ENCODE measurements at regions not wholly inside any gene's neighbourhood (a gene's known extent, or its start where the extent isn't known, plus 50 kb on each side); places are given as distances from the start of the nearest gene placed in this dataset.

DNA sequence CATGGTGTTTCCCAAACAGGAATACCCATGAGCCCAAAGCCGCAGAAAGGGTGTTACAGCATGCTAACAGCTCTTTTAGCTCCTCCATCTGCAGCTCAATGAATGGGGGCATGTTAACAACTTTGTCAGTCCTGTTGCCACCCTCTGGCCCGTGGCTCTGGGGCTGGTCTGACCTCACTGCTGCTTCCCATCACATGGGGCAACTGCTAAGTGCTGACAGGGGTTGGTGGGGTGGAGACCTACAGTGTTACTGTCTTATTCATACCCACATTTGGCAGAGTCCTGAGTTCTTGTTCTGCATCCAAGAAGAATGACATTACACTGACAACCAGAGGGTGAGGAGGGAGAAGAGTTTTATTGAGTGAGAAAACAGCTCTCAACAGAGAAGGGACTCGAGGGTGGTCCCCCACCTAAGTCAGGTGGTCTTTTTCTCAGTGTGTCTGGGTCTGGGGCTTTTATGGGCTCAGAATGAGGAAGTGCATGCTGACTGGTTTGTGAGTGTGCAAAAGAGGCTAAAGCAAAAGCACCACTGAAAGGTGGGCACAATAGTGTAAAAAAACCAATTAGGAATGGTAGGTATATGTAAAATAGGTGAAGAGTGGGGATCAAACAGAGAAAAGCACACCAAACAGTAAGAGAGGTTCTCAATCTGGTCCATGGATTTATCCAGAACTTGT, 1952.0 kb upstream of the PCDH20 start:
- Histone ChIP-seq H3K4me1 (ENCODE audit: insufficient read depth, low read length) (no peaks in the 10 kb centered on the region), H3K27ac (ENCODE audit: low read depth in 1 of 2, low read length in 2 of 2) (no peak overlapping the region), H3K27me3 (ENCODE audit: control insufficient read depth in 1 of 2, insufficient read depth in 2 of 2, low read length in 2 of 2) (no peaks in the 10 kb centered on the region), H3K9me3 (ENCODE audit: control insufficient read depth in 1 of 2, insufficient read depth in 1 of 2, low read length in 2 of 2) (peaks cover 0 to 8% of the 10 kb centered on the region in 2 experiments), H3K36me3 (ENCODE audit: insufficient read depth, low read length) (no peaks in the 10 kb centered on the region), H3K4me3 (ENCODE audit: low read length) (no peak overlapping the region)
- ATAC-seq (ENCODE audit: poor library complexity) = no peak
- H3K9me3 Mint-ChIP-seq = peaks cover 6% of the 10 kb centered on the region
- no peak overlapping the region for H3K27ac Mint-ChIP-seq
- intact Hi-C loops (cut with DNase I, micrococcal nuclease) = no loop called here
- no peaks in the 10 kb centered on the region for H3K4me1 Mint-ChIP-seq (ENCODE audit: low read depth)
- no peak overlapping the region for H3K4me3 Mint-ChIP-seq
- ChIA-PET CTCF (no interaction called here), POLR2A (no interaction called here)
- H3K36me3 Mint-ChIP-seq (ENCODE audit: low read depth) = no peaks in the 10 kb centered on the region
- TF ChIP-seq, protein P1, sequence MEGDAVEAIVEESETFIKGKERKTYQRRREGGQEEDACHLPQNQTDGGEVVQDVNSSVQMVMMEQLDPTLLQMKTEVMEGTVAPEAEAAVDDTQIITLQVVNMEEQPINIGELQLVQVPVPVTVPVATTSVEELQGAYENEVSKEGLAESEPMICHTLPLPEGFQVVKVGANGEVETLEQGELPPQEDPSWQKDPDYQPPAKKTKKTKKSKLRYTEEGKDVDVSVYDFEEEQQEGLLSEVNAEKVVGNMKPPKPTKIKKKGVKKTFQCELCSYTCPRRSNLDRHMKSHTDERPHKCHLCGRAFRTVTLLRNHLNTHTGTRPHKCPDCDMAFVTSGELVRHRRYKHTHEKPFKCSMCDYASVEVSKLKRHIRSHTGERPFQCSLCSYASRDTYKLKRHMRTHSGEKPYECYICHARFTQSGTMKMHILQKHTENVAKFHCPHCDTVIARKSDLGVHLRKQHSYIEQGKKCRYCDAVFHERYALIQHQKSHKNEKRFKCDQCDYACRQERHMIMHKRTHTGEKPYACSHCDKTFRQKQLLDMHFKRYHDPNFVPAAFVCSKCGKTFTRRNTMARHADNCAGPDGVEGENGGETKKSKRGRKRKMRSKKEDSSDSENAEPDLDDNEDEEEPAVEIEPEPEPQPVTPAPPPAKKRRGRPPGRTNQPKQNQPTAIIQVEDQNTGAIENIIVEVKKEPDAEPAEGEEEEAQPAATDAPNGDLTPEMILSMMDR (IDR thresholded peaks at IDR 0.05) = no peak
- no peak for DNase-seq
- H3K27me3 Mint-ChIP-seq = no peaks in the 10 kb centered on the region

DNA sequence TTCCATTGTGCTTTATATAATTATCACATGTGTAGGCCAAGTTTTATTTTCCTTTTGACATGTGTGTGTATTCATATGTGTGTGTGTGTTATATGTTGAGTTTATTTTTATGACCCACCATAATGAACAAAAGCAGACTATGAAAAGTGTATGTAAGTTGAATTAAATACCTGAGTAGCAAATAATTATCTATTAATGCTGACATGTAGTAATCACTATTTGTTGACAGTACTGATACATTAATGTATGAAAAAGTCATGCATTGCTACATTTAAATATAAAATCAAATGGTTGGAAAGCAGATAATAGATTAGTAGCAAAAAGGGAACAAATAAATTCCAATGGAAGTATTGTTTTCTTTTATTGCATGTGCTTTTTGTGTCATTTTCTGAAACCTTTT, 1948.5 kb upstream of the PCDH20 start:
- H3K36me3 ChIP-seq (ENCODE audit: insufficient read depth, low read length) = no peaks in the 10 kb centered on the region
- H3K9me3 ChIP-seq (ENCODE audit: control insufficient read depth in 1 of 2, insufficient read depth in 1 of 2, low read length in 2 of 2) = peaks cover 0 to 8% of the 10 kb centered on the region in 2 experiments
- H3K27me3 Mint-ChIP-seq = no peaks in the 10 kb centered on the region
- intact Hi-C loops (cut with DNase I, micrococcal nuclease) = no loop called here
- no peaks in the 10 kb centered on the region for H3K27me3 ChIP-seq (ENCODE audit: control insufficient read depth in 1 of 2, insufficient read depth in 2 of 2, low read length in 2 of 2)
- no peaks in the 10 kb centered on the region for H3K36me3 Mint-ChIP-seq (ENCODE audit: low read depth)
- no peaks in the 10 kb centered on the region for H3K4me1 Mint-ChIP-seq (ENCODE audit: low read depth)
- no peak for ATAC-seq (ENCODE audit: poor library complexity)
- H3K4me3 ChIP-seq (ENCODE audit: low read length) = no peak overlapping the region
- H3K4me1 ChIP-seq (ENCODE audit: insufficient read depth, low read length) = no peaks in the 10 kb centered on the region
- DNase-seq = no peak
- no peak overlapping the region for H3K27ac ChIP-seq (ENCODE audit: low read depth in 1 of 2, low read length in 2 of 2)
- ChIA-PET CTCF (no interaction called here), POLR2A (no interaction called here)
- H3K27ac Mint-ChIP-seq = no peak overlapping the region
- TF ChIP-seq, protein P1 (IDR thresholded peaks at IDR 0.05) = no peak
- H3K4me3 Mint-ChIP-seq = no peak overlapping the region
- peaks cover 4% of the 10 kb centered on the region for H3K9me3 Mint-ChIP-seq

DNA sequence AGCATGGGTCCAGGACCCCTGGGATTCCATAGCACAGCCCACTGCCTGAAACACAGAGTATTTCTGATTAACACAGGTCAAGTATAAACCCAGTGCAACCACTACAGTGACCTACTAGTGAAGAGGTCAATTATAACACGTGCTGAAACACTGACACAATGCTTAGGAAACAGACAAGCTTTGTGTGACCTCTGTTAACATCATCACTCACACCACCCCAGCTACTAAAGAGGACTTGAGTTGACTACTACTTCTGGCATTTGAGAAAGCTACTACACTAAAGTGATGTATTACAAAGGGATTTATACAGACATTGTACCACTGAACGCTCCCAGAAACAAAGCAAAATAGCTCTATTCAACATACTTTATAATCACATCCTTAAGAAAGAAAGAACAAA, 1935.9 kb upstream of the PCDH20 start:
- no peaks in the 10 kb centered on the region for H3K36me3 ChIP-seq (ENCODE audit: insufficient read depth, low read length)
- no peaks in the 10 kb centered on the region for H3K27me3 ChIP-seq (ENCODE audit: control insufficient read depth in 1 of 2, insufficient read depth in 2 of 2, low read length in 2 of 2)
- TF ChIP-seq, protein P1 (IDR thresholded peaks at IDR 0.05) = no peak
- ChIA-PET POLR2A (no interaction called here), CTCF (no interaction called here)
- DNase-seq = no peak
- H3K4me3 ChIP-seq (ENCODE audit: low read length) = no peak overlapping the region
- Mint-ChIP-seq H3K27me3 (no peaks in the 10 kb centered on the region), H3K27ac (no peak overlapping the region), H3K36me3 (ENCODE audit: low read depth) (no peaks in the 10 kb centered on the region), H3K4me3 (no peak overlapping the region), H3K9me3 (no peaks in the 10 kb centered on the region), H3K4me1 (ENCODE audit: low read depth) (no peaks in the 10 kb centered on the region)
- no peak for ATAC-seq (ENCODE audit: poor library complexity)
- H3K27ac ChIP-seq (ENCODE audit: low read depth in 1 of 2, low read length in 2 of 2) = no peak overlapping the region
- intact Hi-C loops (cut with DNase I, micrococcal nuclease) = no loop called here
- H3K4me1 ChIP-seq (ENCODE audit: insufficient read depth, low read length) = no peaks in the 10 kb centered on the region
- peaks cover 0 to 3% of the 10 kb centered on the region in 2 experiments for H3K9me3 ChIP-seq (ENCODE audit: control insufficient read depth in 1 of 2, insufficient read depth in 1 of 2, low read length in 2 of 2)
